Sigmoid colon (tissue), 4 donors: ENCODE measurements at regions not wholly inside any gene's neighbourhood (a gene's known extent, or its start where the extent isn't known, plus 50 kb on each side); places are given as distances from the start of the nearest gene placed in this dataset.

Experiments used
- CTCF ChIP-seq, 4 experiments: fragments of 450-650 bp in 3 of 4; fragments of 200-600 bp in 1 of 4; IDR thresholded peaks; one replicate each; pipeline ENCODE4 v1.5.1; 2016 to 2019; ENCODE audit warnings: antibody characterized with exemption in 4 of 4, mild to moderate bottlenecking in 3 of 4, moderate library complexity in 2 of 4
- EP300 ChIP-seq, 4 donors: sonication (generic); formaldehyde crosslinking; IDR thresholded peaks; one replicate each; pipeline ENCODE4 v1.6.1; 2017; ENCODE audit warnings: antibody characterized with exemption in 4 of 4
- POLR2A ChIP-seq, 2 donors: fragments of 450-650 bp; IDR thresholded peaks; one replicate each; pipeline ENCODE4 v1.6.1; 2016; ENCODE audit warnings: antibody characterized with exemption in 2 of 2, mild to moderate bottlenecking in 2 of 2, moderate library complexity in 2 of 2
- POLR2AphosphoS5 ChIP-seq, 4 donors: sonication (generic); formaldehyde crosslinking; IDR thresholded peaks; one replicate each; pipeline ENCODE4 v1.6.1; 2017; ENCODE audit warnings: antibody characterized with exemption in 4 of 4

- TF ChIP-seq POLR2A (IDR thresholded peaks at IDR 0.05) = no peak
- no peak for TF ChIP-seq CTCF (IDR thresholded peaks at IDR 0.05)
- no peak for TF ChIP-seq EP300 (IDR thresholded peaks at IDR 0.05)
- no peak for TF ChIP-seq POLR2AphosphoS5 (IDR thresholded peaks at IDR 0.05)
Measured at GRCh38 chr6:139820210-139820609, 445.8 kb upstream of the CITED2 start.
